Activated CD4-positive, alpha-beta memory T cell treated with anti-CD3 and anti-CD28 coated beads, Interleukin-2, amount 10 ng/mL, durations not matched to agents 7 days and 5 days (primary cell): ENCODE measurements at regions not wholly inside any gene's neighbourhood (a gene's known extent, or its start where the extent isn't known, plus 50 kb on each side); places are given as distances from the start of the nearest gene placed in this dataset.

Source experiments
- CTCF ChIA-PET: fragments of 350-600 bp; sonication (Branson Sonifier 250); formaldehyde crosslinking; loops from one replicate; lab custom pipeline; 2021; ENCODE audit warnings: antibody characterized with exemption, inconsistent platforms; lab: Charles Lee
- POLR2A ChIA-PET: fragments of 350-600 bp; sonication (Branson Sonifier 250); formaldehyde crosslinking; loops from one replicate; lab custom pipeline; 2021; ENCODE audit warnings: antibody characterized with exemption; lab: Charles Lee
- DNase-seq: peaks from one replicate; pipeline ENCODE4 v3.0.0-alpha.2; 2020
- H3K27ac Mint-ChIP-seq: one replicate; pipeline ENCODE4 v1.8.0; 2021; ENCODE audit warnings: mild to moderate bottlenecking, mixed read lengths
- H3K27me3 Mint-ChIP-seq: one replicate; pipeline ENCODE4 v1.8.0; 2021; ENCODE audit warnings: mixed read lengths
- H3K36me3 Mint-ChIP-seq: one replicate; pipeline ENCODE4 v1.8.0; 2021; ENCODE audit warnings: low read depth, mixed read lengths
- H3K4me1 Mint-ChIP-seq: one replicate; pipeline ENCODE4 v1.8.0; 2021; ENCODE audit warnings: mixed read lengths
- H3K4me3 Mint-ChIP-seq: one replicate; pipeline ENCODE4 v1.8.0; 2021; ENCODE audit warnings: mild to moderate bottlenecking, mixed read lengths
- H3K9me3 Mint-ChIP-seq: one replicate; pipeline ENCODE4 v1.8.0; 2021; ENCODE audit warnings: mixed read lengths

- Mint-ChIP-seq H3K4me3 (no peak overlapping the region), H3K27ac (no peak overlapping the region), H3K9me3 (peaks cover 10% of the 10 kb centered on the region), H3K4me1 (no peaks in the 10 kb centered on the region), H3K36me3 (no peaks in the 10 kb centered on the region), H3K27me3 (no peaks in the 10 kb centered on the region)
- no peak for DNase-seq
- POLR2A ChIA-PET, result no interaction called here
- CTCF ChIA-PET, result no interaction called here
Observed at GRCh38 chr4:32417113-32417704, 1697.0 kb downstream of the PCDH7 start.

- Mint-ChIP-seq H3K27me3 (no peaks in the 10 kb centered on the region), H3K4me1 (no peaks in the 10 kb centered on the region), H3K27ac (no peak overlapping the region), H3K4me3 (no peak overlapping the region), H3K9me3 (peaks cover 20% of the 10 kb centered on the region), H3K36me3 (no peaks in the 10 kb centered on the region)
- POLR2A ChIA-PET, result no interaction called here
- CTCF ChIA-PET, result no interaction called here
- no peak for DNase-seq
Observed at GRCh38 chr4:32423267-32423666, 1703.1 kb downstream of the PCDH7 start.

GRCh38 chr4:32425243-32425642 is 1705.1 kb downstream of the PCDH7 start:
- CTCF ChIA-PET, result no interaction called here
- H3K4me1 Mint-ChIP-seq, result no peaks in the 10 kb centered on the region
- H3K4me3 Mint-ChIP-seq, result no peak overlapping the region
- no peak for DNase-seq
- H3K36me3 Mint-ChIP-seq, result no peaks in the 10 kb centered on the region
- H3K27me3 Mint-ChIP-seq, result no peaks in the 10 kb centered on the region
- no peak overlapping the region for H3K27ac Mint-ChIP-seq
- POLR2A ChIA-PET, result no interaction called here
- peaks cover 20% of the 10 kb centered on the region for H3K9me3 Mint-ChIP-seq

GRCh38 chr4:32427566-32427965 is 1707.4 kb downstream of the PCDH7 start:
- Mint-ChIP-seq H3K27me3 (no peaks in the 10 kb centered on the region), H3K4me3 (no peak overlapping the region), H3K4me1 (no peaks in the 10 kb centered on the region), H3K9me3 (peaks cover 20% of the 10 kb centered on the region), H3K36me3 (no peaks in the 10 kb centered on the region), H3K27ac (no peak overlapping the region)
- DNase-seq, result no peak
- ChIA-PET POLR2A (no interaction called here), CTCF (no interaction called here)

- no peak for DNase-seq
- no peaks in the 10 kb centered on the region for H3K4me1 Mint-ChIP-seq
- H3K36me3 Mint-ChIP-seq, result no peaks in the 10 kb centered on the region
- no peaks in the 10 kb centered on the region for H3K27me3 Mint-ChIP-seq
- H3K27ac Mint-ChIP-seq, result no peak overlapping the region
- no peak overlapping the region for H3K4me3 Mint-ChIP-seq
- peaks cover 23% of the 10 kb centered on the region for H3K9me3 Mint-ChIP-seq
- ChIA-PET CTCF (no interaction called here), POLR2A (no interaction called here)
Observed at GRCh38 chr4:32429151-32429550, 1709.0 kb downstream of the PCDH7 start.

- Mint-ChIP-seq H3K4me1 (no peaks in the 10 kb centered on the region), H3K27ac (no peak overlapping the region), H3K4me3 (no peak overlapping the region), H3K27me3 (no peaks in the 10 kb centered on the region), H3K9me3 (peaks cover 23% of the 10 kb centered on the region), H3K36me3 (no peaks in the 10 kb centered on the region)
- ChIA-PET POLR2A (no interaction called here), CTCF (no interaction called here)
- no peak for DNase-seq
Observed at GRCh38 chr4:32435308-32435707, 1715.1 kb downstream of the PCDH7 start.

GRCh38 chr4:32436816-32437215 is 1716.6 kb downstream of the PCDH7 start:
- CTCF ChIA-PET, result no interaction called here
- Mint-ChIP-seq H3K4me1 (no peaks in the 10 kb centered on the region), H3K27me3 (no peaks in the 10 kb centered on the region), H3K27ac (no peak overlapping the region), H3K9me3 (peaks cover 20% of the 10 kb centered on the region), H3K36me3 (no peaks in the 10 kb centered on the region), H3K4me3 (no peak overlapping the region)
- POLR2A ChIA-PET, result no interaction called here
- no peak for DNase-seq

- Mint-ChIP-seq H3K4me3 (no peak overlapping the region), H3K27ac (no peak overlapping the region), H3K4me1 (no peaks in the 10 kb centered on the region), H3K9me3 (peaks cover 15% of the 10 kb centered on the region), H3K36me3 (no peaks in the 10 kb centered on the region), H3K27me3 (no peaks in the 10 kb centered on the region)
- DNase-seq, result no peak
- CTCF ChIA-PET, result no interaction called here
- POLR2A ChIA-PET, result no interaction called here
Observed at GRCh38 chr4:32440391-32440790, 1720.2 kb downstream of the PCDH7 start.

- ChIA-PET CTCF (no interaction called here), POLR2A (no interaction called here)
- H3K27me3 Mint-ChIP-seq, result no peaks in the 10 kb centered on the region
- H3K36me3 Mint-ChIP-seq, result no peaks in the 10 kb centered on the region
- H3K9me3 Mint-ChIP-seq, result peaks cover 8% of the 10 kb centered on the region
- no peak overlapping the region for H3K4me3 Mint-ChIP-seq
- no peak overlapping the region for H3K27ac Mint-ChIP-seq
- H3K4me1 Mint-ChIP-seq, result no peaks in the 10 kb centered on the region
- DNase-seq, result no peak
Observed at GRCh38 chr4:32454482-32454881, 1734.3 kb downstream of the PCDH7 start.

GRCh38 chr4:32455231-32455630 is 1735.1 kb downstream of the PCDH7 start:
- Mint-ChIP-seq H3K9me3 (peaks cover 6% of the 10 kb centered on the region), H3K36me3 (no peaks in the 10 kb centered on the region), H3K4me1 (no peaks in the 10 kb centered on the region), H3K27me3 (no peaks in the 10 kb centered on the region), H3K4me3 (no peak overlapping the region), H3K27ac (no peak overlapping the region)
- no peak for DNase-seq
- ChIA-PET POLR2A (no interaction called here), CTCF (no interaction called here)

- Mint-ChIP-seq H3K36me3 (no peaks in the 10 kb centered on the region), H3K4me3 (no peak overlapping the region), H3K4me1 (no peaks in the 10 kb centered on the region), H3K9me3 (peaks cover 16% of the 10 kb centered on the region), H3K27me3 (no peaks in the 10 kb centered on the region), H3K27ac (no peak overlapping the region)
- ChIA-PET CTCF (no interaction called here), POLR2A (no interaction called here)
- DNase-seq, result no peak
Observed at GRCh38 chr4:32460972-32461371, 1740.8 kb downstream of the PCDH7 start.

GRCh38 chr4:32462944-32463343 is 1742.8 kb downstream of the PCDH7 start:
- POLR2A ChIA-PET, result no interaction called here
- no peaks in the 10 kb centered on the region for H3K36me3 Mint-ChIP-seq
- no peak overlapping the region for H3K27ac Mint-ChIP-seq
- H3K4me3 Mint-ChIP-seq, result no peak overlapping the region
- no peaks in the 10 kb centered on the region for H3K4me1 Mint-ChIP-seq
- peaks cover 14% of the 10 kb centered on the region for H3K9me3 Mint-ChIP-seq
- no peaks in the 10 kb centered on the region for H3K27me3 Mint-ChIP-seq
- no peak for DNase-seq
- CTCF ChIA-PET, result no interaction called here

GRCh38 chr4:32470087-32470585 is 1750.0 kb downstream of the PCDH7 start:
- no peak overlapping the region for H3K27ac Mint-ChIP-seq
- ChIA-PET POLR2A (no interaction called here), CTCF (no interaction called here)
- peaks cover 3% of the 10 kb centered on the region for H3K9me3 Mint-ChIP-seq
- no peaks in the 10 kb centered on the region for H3K36me3 Mint-ChIP-seq
- no peaks in the 10 kb centered on the region for H3K27me3 Mint-ChIP-seq
- no peaks in the 10 kb centered on the region for H3K4me1 Mint-ChIP-seq
- no peak for DNase-seq
- H3K4me3 Mint-ChIP-seq, result no peak overlapping the region

- H3K27me3 Mint-ChIP-seq, result no peaks in the 10 kb centered on the region
- ChIA-PET CTCF (no interaction called here), POLR2A (no interaction called here)
- H3K36me3 Mint-ChIP-seq, result no peaks in the 10 kb centered on the region
- no peak for DNase-seq
- no peaks in the 10 kb centered on the region for H3K4me1 Mint-ChIP-seq
- H3K4me3 Mint-ChIP-seq, result no peak overlapping the region
- no peak overlapping the region for H3K27ac Mint-ChIP-seq
- peaks cover 4% of the 10 kb centered on the region for H3K9me3 Mint-ChIP-seq
Observed at GRCh38 chr4:32472918-32473317, 1752.7 kb downstream of the PCDH7 start.
